Stimulated activated CD8-positive, alpha-beta memory T cell treated with anti-CD3 and anti-CD28 coated beads, Interleukin-7, amount 100 ng/mL, for 48 hours (primary cell): ENCODE measurements at regions not wholly inside any gene's neighbourhood (a gene's known extent, or its start where the extent isn't known, plus 50 kb on each side); places are given as distances from the start of the nearest gene placed in this dataset.

Experiments used
- DNase-seq, 2 donors: peaks; one replicate each; pipeline ENCODE4 v3.0.0-alpha.2; 2020; ENCODE audit warnings: low read depth in 1 of 2; ENCODE audit errors: extremely low read depth in 1 of 2

GRCh38 chr1:232263452-232263851 lies 366.5 kb downstream of the SIPA1L2 start:
- no peak for DNase-seq

GRCh38 chr1:232262991-232263390 lies 366.9 kb downstream of the SIPA1L2 start:
- no peak for DNase-seq

GRCh38 chr1:232260861-232261260 lies 369.1 kb downstream of the SIPA1L2 start:
- DNase-seq: no peak

GRCh38 chr1:232260045-232260444 lies 369.9 kb downstream of the SIPA1L2 start:
- no peak for DNase-seq

GRCh38 chr1:232259333-232259732 lies 370.6 kb downstream of the SIPA1L2 start:
- no peak for DNase-seq

- DNase-seq: no peak
Observed at GRCh38 chr1:232252546-232253118, 377.3 kb downstream of the SIPA1L2 start.

GRCh38 chr1:232250838-232251237 lies 379.1 kb downstream of the SIPA1L2 start:
- DNase-seq: no peak

GRCh38 chr1:232249861-232250777 lies 379.8 kb downstream of the SIPA1L2 start:
- no peak for DNase-seq

- no peak for DNase-seq
Observed at GRCh38 chr1:232249339-232249738, 380.6 kb downstream of the SIPA1L2 start.

- no peak for DNase-seq
Observed at GRCh38 chr1:232248276-232248820, 381.6 kb downstream of the SIPA1L2 start.

GRCh38 chr1:232247669-232248068 lies 382.3 kb downstream of the SIPA1L2 start:
- DNase-seq: no peak

GRCh38 chr1:232244426-232244825 lies 385.5 kb downstream of the SIPA1L2 start:
- DNase-seq: no peak

GRCh38 chr1:232239998-232240397 lies 389.9 kb downstream of the SIPA1L2 start:
- DNase-seq: no peak

GRCh38 chr1:232239522-232239921 lies 390.4 kb downstream of the SIPA1L2 start:
- no peak for DNase-seq

- no peak for DNase-seq
Observed at GRCh38 chr1:232238009-232238408, 391.9 kb downstream of the SIPA1L2 start.

GRCh38 chr1:232227306-232227705 lies 402.6 kb downstream of the SIPA1L2 start:
- no peak for DNase-seq

GRCh38 chr1:232226197-232226712 lies 403.7 kb downstream of the SIPA1L2 start:
- no peak for DNase-seq

GRCh38 chr1:232225336-232226131 lies 404.4 kb downstream of the SIPA1L2 start:
- no peak for DNase-seq

- DNase-seq: no peak
Observed at GRCh38 chr1:232223887-232224286, 406.0 kb downstream of the SIPA1L2 start.

GRCh38 chr1:232223183-232223708 lies 406.7 kb downstream of the SIPA1L2 start:
- no peak for DNase-seq

- no peak for DNase-seq
Observed at GRCh38 chr1:232222614-232223013, 407.3 kb downstream of the SIPA1L2 start.
